Muscle of leg (tissue), 3 donors: ENCODE measurements at regions not wholly inside any gene's neighbourhood (a gene's known extent, or its start where the extent isn't known, plus 50 kb on each side); places are given as distances from the start of the nearest gene placed in this dataset.
"Not testable (repeated sequence)": the region's sequence is repeated elsewhere in the genome, so short reads cannot be mapped to it uniquely, and the experiment has no call there.

Experiments used
- DNase-seq: peaks from one replicate; pipeline ENCODE4 v3.0.0; 2013
- H3K27ac ChIP-seq: one replicate; pipeline ENCODE4 v1.5.1; 2013; ENCODE audit warnings: mild to moderate bottlenecking, low read length, control low read depth
- H3K27me3 ChIP-seq: one replicate; pipeline ENCODE4 v1.6.1; 2013; ENCODE audit warnings: low read length; ENCODE audit not compliant: control insufficient read depth, insufficient read depth
- H3K36me3 ChIP-seq: one replicate; pipeline ENCODE4 v1.6.1; 2013; ENCODE audit warnings: low read length; ENCODE audit not compliant: control insufficient read depth, insufficient read depth
- H3K4me1 ChIP-seq: one replicate; pipeline ENCODE4 v1.6.1; 2013; ENCODE audit warnings: low read length; ENCODE audit not compliant: control insufficient read depth, insufficient read depth
- H3K4me3 ChIP-seq: one replicate; pipeline ENCODE4 v1.5.1; 2013; ENCODE audit warnings: low read length, control low read depth
- H3K9me3 ChIP-seq: replicated peaks from 2 replicates; pipeline ENCODE4 v1.6.1; 2013; ENCODE audit warnings: low read depth, low read length; ENCODE audit not compliant: control insufficient read depth
- WGBS: methylation state at CpG from one replicate; pipeline ENCODE4 v1.1.5; 2013; ENCODE audit warnings: missing lambda C conversion rate; ENCODE audit not compliant: insufficient coverage; 5-methylcytosine and 5-hydroxymethylcytosine counted together

DNA sequence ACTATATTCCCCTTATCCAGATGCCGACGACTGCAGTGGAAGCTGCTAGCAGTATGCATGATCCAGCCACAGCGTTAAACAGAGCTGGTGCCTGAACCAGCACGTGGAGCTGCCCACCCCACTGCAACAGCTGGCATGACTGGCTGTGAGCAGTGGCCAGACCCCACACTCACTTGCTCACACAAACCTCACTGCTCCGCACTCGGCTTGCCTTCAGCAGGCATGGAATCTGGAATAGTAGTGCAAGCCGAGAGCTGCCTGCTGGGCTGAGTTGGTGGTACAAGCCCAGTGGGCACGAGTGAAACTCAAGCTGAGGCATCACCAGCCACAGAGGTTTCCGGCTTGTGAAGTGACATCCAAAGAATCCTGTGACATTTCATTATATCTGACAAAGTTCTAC is 1197.6 kb downstream of the FAM133A start:
- no peaks in the 10 kb centered on the region for H3K4me1 ChIP-seq
- no peaks in the 10 kb centered on the region for H3K9me3 ChIP-seq
- DNase-seq: no peak
- peaks cover 2% of the 10 kb centered on the region for H3K27me3 ChIP-seq
- H3K4me3 ChIP-seq: no peak overlapping the region
- H3K36me3 ChIP-seq: no peaks in the 10 kb centered on the region
- H3K27ac ChIP-seq: no peak overlapping the region
- WGBS: 89% methylated on average over 8 of the region's 9 CpGs

DNA sequence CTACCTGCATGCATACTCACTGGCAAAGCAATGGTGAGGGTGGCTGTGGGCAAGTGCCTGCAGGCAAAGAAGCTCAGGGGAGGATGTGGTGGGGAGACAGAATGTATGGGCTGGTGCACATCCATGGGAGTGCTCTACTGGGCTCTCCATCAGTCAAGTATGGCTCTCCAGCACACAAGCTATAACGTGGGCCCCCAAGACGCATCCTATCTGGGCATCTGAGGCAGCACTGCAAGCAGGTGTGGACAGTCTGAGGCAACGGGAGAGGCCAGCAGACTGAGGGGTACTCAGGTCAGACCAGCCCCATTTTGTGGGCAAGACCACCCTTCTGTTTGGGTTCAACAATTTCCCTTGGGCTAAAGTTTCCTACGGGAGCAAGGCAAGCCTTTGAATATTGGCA is 1227.8 kb downstream of the FAM133A start:
- Histone ChIP-seq H3K27me3 (no peaks in the 10 kb centered on the region), H3K4me3 (no peak overlapping the region), H3K36me3 (no peaks in the 10 kb centered on the region), H3K4me1 (no peaks in the 10 kb centered on the region), H3K27ac (no peak overlapping the region), H3K9me3 (no peaks in the 10 kb centered on the region)
- no peak for DNase-seq
- WGBS: 60% methylated on average over 4 of the region's 4 CpGs

DNA sequence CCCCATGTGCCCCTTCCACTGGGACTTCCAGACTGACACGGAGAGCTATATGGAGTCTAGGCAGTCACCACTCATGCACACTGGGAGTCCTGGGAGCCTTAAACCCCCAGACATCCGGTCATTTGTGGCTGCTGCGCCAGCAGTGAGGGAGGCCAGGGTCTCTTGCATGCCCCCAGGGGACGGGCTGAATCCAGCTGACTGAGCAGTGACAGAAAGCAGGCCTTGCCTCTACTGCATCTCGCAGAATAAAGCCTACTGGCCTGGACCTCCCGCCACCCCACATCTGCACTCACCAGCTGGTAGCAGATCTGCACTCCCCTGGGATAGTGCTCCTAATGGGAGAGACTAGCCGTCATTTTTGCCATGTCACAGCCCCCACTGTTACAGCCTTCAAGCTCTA is 1234.2 kb downstream of the FAM133A start:
- DNase-seq: peak; percentile 6
- Histone ChIP-seq H3K36me3 (no peaks in the 10 kb centered on the region), H3K4me1 (no peaks in the 10 kb centered on the region), H3K27me3 (peaks cover 7% of the 10 kb centered on the region), H3K4me3 (no peak overlapping the region), H3K27ac (no peak overlapping the region), H3K9me3 (no peaks in the 10 kb centered on the region)
- WGBS: 35% methylated on average over 5 of the region's 7 CpGs

DNA sequence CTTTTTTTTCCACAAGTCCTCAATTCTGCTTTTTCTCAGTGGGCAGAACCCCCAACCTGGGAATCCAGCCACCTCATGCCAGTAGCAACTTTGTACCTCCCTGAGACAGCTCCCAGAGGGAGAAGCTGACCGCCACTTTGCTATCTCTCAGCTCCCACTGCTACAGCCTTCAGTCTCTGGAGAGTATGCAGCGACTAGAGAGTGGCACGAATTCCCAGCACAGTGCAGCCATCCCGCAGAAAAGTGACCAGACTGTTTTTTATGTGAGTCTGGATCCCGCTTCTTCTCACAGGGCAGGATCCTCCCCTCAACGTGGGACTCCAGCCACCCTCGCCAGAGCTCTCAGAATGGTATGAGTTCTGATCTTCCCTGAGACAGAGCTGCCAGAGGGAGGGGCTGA is 1234.6 kb downstream of the FAM133A start:
- no peaks in the 10 kb centered on the region for H3K36me3 ChIP-seq
- no peaks in the 10 kb centered on the region for H3K4me1 ChIP-seq
- no peak for DNase-seq
- H3K27me3 ChIP-seq: peaks cover 7% of the 10 kb centered on the region
- H3K27ac ChIP-seq: no peak overlapping the region
- no peak overlapping the region for H3K4me3 ChIP-seq
- H3K9me3 ChIP-seq: no peaks in the 10 kb centered on the region
- WGBS: 61% methylated on average over 3 of the region's 7 CpGs

DNA sequence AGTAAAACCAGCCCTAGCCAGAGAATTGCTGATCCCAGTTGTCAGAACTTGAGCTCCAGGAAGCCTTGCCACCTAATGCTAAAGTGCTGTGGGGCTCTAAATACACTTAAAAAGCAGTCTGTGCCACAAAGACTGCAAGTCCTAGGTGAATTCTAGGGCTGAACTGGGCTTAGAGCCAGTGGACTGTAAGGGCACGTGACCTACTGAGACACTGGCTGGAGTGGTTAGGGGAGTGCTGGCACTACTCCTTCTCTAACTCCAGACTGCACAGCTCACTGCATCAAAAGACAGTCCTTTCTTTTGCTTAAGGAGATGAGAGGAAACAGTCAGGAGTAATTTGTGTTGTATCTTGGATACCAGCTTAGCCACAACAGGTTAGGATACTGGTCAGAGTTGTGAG is 1240.2 kb downstream of the FAM133A start:
- H3K4me3 ChIP-seq: no peak overlapping the region
- H3K9me3 ChIP-seq: no peaks in the 10 kb centered on the region
- H3K27ac ChIP-seq: no peak overlapping the region
- no peaks in the 10 kb centered on the region for H3K36me3 ChIP-seq
- no CpG with 5 or more reads among the region's 1 CpG for WGBS
- H3K27me3 ChIP-seq: peaks cover 9% of the 10 kb centered on the region
- H3K4me1 ChIP-seq: no peaks in the 10 kb centered on the region
- no peak for DNase-seq

DNA sequence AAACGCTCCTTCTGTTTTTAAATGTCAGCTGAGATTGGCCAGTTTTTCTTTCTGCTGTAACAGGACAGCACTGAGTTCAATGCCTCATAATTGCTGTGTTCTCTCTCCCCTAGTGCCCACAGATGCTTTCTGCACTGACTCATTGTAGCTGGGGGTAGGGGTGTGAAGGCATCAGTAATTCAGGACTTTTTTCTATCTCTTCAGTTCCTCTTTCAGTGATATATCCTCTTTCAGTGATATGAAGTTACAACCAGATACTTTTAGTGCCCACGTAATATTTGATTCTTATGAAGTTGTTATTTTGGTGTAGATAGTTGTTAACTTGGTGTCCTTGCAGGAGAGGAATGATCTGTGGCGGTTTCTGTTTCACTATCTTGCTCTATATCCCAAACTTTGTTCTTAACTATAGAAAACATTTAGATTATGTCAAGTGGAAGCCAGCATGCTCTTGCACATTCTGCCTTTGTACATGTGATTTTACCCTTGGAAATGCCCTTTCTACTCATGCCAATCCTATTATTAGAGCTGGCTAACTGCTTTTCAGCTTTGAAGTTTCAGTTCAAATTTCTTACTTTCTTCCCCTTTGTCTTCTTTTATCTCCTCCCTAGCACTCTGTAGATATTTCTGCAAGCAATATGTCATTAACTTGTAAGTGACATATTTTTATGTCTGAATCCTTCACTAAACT is 1258.4 kb downstream of the FAM133A start:
- Histone ChIP-seq H3K4me3 (no peak overlapping the region), H3K27ac (no peak overlapping the region), H3K36me3 (no peaks in the 10 kb centered on the region), H3K27me3 (no peaks in the 10 kb centered on the region), H3K9me3 (no peaks in the 10 kb centered on the region), H3K4me1 (no peaks in the 10 kb centered on the region)
- WGBS: 75% methylated on average over 1 of the region's 3 CpGs
- DNase-seq: no peak

DNA sequence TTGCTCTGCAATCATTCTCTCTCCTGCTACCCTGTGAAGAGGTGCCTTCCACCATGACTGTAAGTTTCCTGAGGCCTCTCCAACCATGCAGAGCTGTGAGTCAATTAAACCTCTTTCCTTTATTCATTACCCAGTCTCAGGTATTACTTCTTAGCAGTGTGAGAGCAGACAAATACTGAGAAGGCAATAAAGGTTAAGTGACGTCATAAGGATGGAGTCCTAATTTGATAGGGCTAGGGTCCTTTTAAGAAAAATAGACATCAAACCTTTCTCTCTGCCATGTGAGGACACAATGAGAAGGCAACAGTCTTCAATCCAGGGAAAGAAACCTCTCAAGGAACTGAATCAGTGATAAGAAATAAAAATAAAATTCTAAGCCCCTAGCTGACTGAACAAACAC is 1262.7 kb downstream of the FAM133A start:
- H3K4me1 ChIP-seq: no peaks in the 10 kb centered on the region
- H3K27ac ChIP-seq: no peak overlapping the region
- DNase-seq: no peak
- no peaks in the 10 kb centered on the region for H3K36me3 ChIP-seq
- no peaks in the 10 kb centered on the region for H3K27me3 ChIP-seq
- H3K4me3 ChIP-seq: no peak overlapping the region
- no peaks in the 10 kb centered on the region for H3K9me3 ChIP-seq
- no CpG with 5 or more reads among the region's 1 CpG for WGBS

DNA sequence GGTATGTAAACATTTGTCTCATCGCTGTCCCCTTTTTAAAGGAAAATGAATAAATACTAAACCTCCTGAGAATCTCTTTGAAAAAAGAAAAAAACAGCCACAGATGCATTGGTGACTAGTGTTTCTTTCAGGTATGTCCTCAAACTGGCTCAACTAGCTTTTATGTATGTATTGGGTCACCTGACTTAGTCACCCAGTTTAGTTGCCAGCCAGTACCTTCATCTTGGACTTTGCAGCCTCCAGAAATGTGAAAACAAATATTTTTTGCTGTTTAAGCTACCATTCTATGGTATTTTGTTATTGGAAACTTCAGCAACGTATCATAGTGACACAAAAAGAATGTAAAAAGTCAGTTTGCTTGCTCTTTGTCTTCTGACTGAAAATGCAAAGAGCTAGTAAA is 1263.5 kb downstream of the FAM133A start:
- no peak overlapping the region for H3K27ac ChIP-seq
- no CpG with 5 or more reads among the region's 2 CpGs for WGBS
- DNase-seq: no peak
- no peaks in the 10 kb centered on the region for H3K36me3 ChIP-seq
- H3K9me3 ChIP-seq: no peaks in the 10 kb centered on the region
- H3K27me3 ChIP-seq: peaks cover under 1% of the 10 kb centered on the region
- H3K4me1 ChIP-seq: no peaks in the 10 kb centered on the region
- H3K4me3 ChIP-seq: no peak overlapping the region

DNA sequence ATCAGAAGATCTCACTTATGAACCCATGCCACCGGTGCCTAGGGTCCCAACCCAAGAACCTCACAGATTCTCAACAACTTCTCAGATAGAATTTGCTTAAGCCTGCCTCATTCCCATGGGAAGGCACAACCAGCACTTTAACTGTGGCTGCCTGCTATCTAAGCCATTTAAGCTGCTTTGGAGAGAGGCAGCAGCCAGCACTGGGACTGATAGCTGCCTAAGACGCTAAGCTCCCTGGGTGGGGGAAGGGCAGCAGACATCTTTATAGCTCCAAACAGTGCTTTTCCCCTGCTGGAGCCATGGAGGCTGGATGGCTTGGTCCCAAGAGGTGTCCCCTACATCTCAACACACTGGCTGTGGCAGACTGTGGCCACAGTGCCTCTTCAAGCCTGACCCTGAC is 1268.6 kb downstream of the FAM133A start:
- WGBS: 64% methylated on average over 2 of the region's 2 CpGs
- no peak overlapping the region for H3K4me3 ChIP-seq
- H3K27ac ChIP-seq: no peak overlapping the region
- H3K27me3 ChIP-seq: peaks cover 7% of the 10 kb centered on the region
- no peaks in the 10 kb centered on the region for H3K4me1 ChIP-seq
- DNase-seq: no peak
- H3K36me3 ChIP-seq: no peaks in the 10 kb centered on the region
- H3K9me3 ChIP-seq: no peaks in the 10 kb centered on the region

DNA sequence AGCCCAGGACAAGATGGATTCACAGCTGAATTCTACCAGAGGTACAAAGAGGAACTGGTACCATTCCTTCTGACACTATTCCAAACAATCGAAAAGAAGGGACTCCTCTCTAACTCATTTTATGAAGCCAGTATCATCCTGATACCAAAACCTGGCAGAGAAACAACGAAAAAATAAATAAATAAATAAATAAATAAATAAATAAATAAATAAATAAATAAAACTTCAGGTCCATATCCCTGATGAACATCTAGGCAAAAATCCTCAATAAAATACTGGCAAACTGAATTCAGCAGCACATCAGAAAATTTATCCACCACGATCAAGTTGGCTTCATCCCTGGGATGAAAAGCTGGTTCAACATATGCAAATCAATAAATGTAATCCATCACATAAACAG is 1272.1 kb downstream of the FAM133A start:
- peaks cover 10% of the 10 kb centered on the region for H3K27me3 ChIP-seq
- H3K9me3 ChIP-seq, H3K27ac ChIP-seq, H3K4me1 ChIP-seq, DNase-seq, H3K36me3 ChIP-seq, H3K4me3 ChIP-seq: not testable (repeated sequence)
- WGBS: no CpG with 5 or more reads among the region's 3 CpGs

DNA sequence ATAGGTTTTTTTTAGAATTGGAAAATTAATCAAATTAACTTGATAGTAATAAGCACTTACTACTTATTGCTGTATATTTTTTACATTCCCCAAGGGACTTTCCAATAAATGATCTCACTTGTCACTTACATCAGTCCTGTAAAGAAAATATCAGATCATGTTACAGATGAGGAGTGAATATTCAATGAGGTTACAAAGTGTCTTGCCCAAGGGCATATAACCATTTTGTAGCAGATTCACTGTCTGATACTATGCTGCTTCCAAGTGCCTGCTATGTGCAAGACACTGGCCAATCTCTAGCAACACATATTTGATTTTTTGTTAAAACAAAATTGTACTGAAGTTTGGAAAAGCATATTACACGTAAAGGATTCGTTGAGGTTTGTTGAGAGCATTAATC is 1287.7 kb downstream of the FAM133A start:
- Histone ChIP-seq H3K9me3 (no peaks in the 10 kb centered on the region), H3K27ac (no peak overlapping the region), H3K4me1 (no peaks in the 10 kb centered on the region), H3K27me3 (no peaks in the 10 kb centered on the region), H3K36me3 (no peaks in the 10 kb centered on the region), H3K4me3 (no peak overlapping the region)
- no CpG with 5 or more reads among the region's 2 CpGs for WGBS
- DNase-seq: no peak
